H9 (cell line): ENCODE measurements at regions not wholly inside any gene's neighbourhood (a gene's known extent, or its start where the extent isn't known, plus 50 kb on each side); places are given as distances from the start of the nearest gene placed in this dataset.

Source experiments
- DNase-seq: peaks from one replicate; pipeline ENCODE4 v3.0.0-alpha.2; 2017
- H2AFZ ChIP-seq: one replicate; pipeline ENCODE4 v1.6.1; 2013; ENCODE audit warnings: mild to moderate bottlenecking, low read length, control low read depth, moderate library complexity
- H2AK5ac ChIP-seq: 2 replicates; pipeline ENCODE4 v1.6.1; 2013; ENCODE audit warnings: low read length, control low read depth, mixed read lengths; ENCODE audit not compliant: insufficient read length
- H2BK120ac ChIP-seq: one replicate; pipeline ENCODE4 v1.6.1; 2013; ENCODE audit warnings: low read depth, mild to moderate bottlenecking, low read length, control low read depth, inconsistent platforms; ENCODE audit not compliant: poor library complexity, severe bottlenecking
- H2BK12ac ChIP-seq: 2 replicates; pipeline ENCODE4 v1.6.1; 2013; ENCODE audit warnings: low read length, control low read depth, mixed read lengths, low read depth; ENCODE audit not compliant: insufficient read length
- H2BK15ac ChIP-seq: 2 replicates; pipeline ENCODE4 v1.6.1; 2013; ENCODE audit warnings: low read depth, low read length, control low read depth
- H2BK20ac ChIP-seq: one replicate; pipeline ENCODE4 v1.6.1; 2013; ENCODE audit warnings: low read depth, mild to moderate bottlenecking, low read length, control low read depth, inconsistent platforms; ENCODE audit not compliant: poor library complexity, severe bottlenecking
- H2BK5ac ChIP-seq: 2 replicates; pipeline ENCODE4 v1.6.1; 2013; ENCODE audit warnings: low read length, control low read depth, mixed read lengths; ENCODE audit not compliant: insufficient read length
- H3K14ac ChIP-seq: 2 replicates; pipeline ENCODE4 v1.6.1; 2013; ENCODE audit warnings: low read length, control low read depth; ENCODE audit not compliant: insufficient read depth
- H3K18ac ChIP-seq: 2 replicates; pipeline ENCODE4 v1.6.1; 2013; ENCODE audit warnings: low read depth, mild to moderate bottlenecking, mixed read lengths, low read length, control low read depth; ENCODE audit not compliant: insufficient read length
- H3K23ac ChIP-seq: 2 replicates; pipeline ENCODE4 v1.6.1; 2013; ENCODE audit warnings: low read length, control low read depth, mixed read lengths, low read depth; ENCODE audit not compliant: insufficient read length
- H3K23me2 ChIP-seq: 2 replicates; pipeline ENCODE4 v1.6.1; 2013; ENCODE audit warnings: low read depth, mild to moderate bottlenecking, mixed read lengths, low read length, control low read depth; ENCODE audit not compliant: insufficient read length, poor library complexity, severe bottlenecking
- H3K27ac ChIP-seq: 2 replicates; pipeline ENCODE4 v1.5.1; 2013; ENCODE audit warnings: low read length, control low read depth, mixed read lengths, low read depth; ENCODE audit not compliant: insufficient read length
- H3K27me3 ChIP-seq: 2 replicates; pipeline ENCODE4 v1.6.1; 2013; ENCODE audit warnings: low read length, control low read depth, inconsistent platforms; ENCODE audit not compliant: insufficient read depth
- H3K4ac ChIP-seq: 2 replicates; pipeline ENCODE4 v1.6.1; 2013; ENCODE audit warnings: low read depth, mild to moderate bottlenecking, control low read depth, inconsistent platforms, low read length, moderate library complexity
- H3K4me1 ChIP-seq: 2 replicates; pipeline ENCODE4 v1.6.1; 2013; ENCODE audit warnings: low read length, control low read depth, inconsistent platforms; ENCODE audit not compliant: insufficient read depth
- H3K4me2 ChIP-seq: 2 replicates; pipeline ENCODE4 v1.6.1; 2013; ENCODE audit warnings: low read length, control low read depth, mixed read lengths; ENCODE audit not compliant: insufficient read length, insufficient read depth
- H3K56ac ChIP-seq: 2 replicates; pipeline ENCODE4 v1.6.1; 2013; ENCODE audit warnings: low read depth, mild to moderate bottlenecking, mixed read lengths, low read length, control low read depth; ENCODE audit not compliant: insufficient read length
- H3K79me1 ChIP-seq: 2 replicates; pipeline ENCODE4 v1.6.1; 2013; ENCODE audit warnings: low read depth, mild to moderate bottlenecking, moderate library complexity, low read length, control low read depth, inconsistent platforms; ENCODE audit not compliant: insufficient read depth, poor library complexity, severe bottlenecking
- H3K79me2 ChIP-seq: 2 replicates; pipeline ENCODE4 v1.6.1; 2013; ENCODE audit warnings: low read length, control low read depth, inconsistent platforms; ENCODE audit not compliant: insufficient read depth
- H3K9ac ChIP-seq: 2 replicates; pipeline ENCODE4 v1.6.1; 2013; ENCODE audit warnings: low read length, control low read depth, mixed read lengths; ENCODE audit not compliant: insufficient read length; ENCODE audit errors: extremely low read depth
- H3K9me3 ChIP-seq: one replicate; pipeline ENCODE4 v1.6.1; 2013; ENCODE audit warnings: low read depth, low read length, inconsistent platforms; ENCODE audit not compliant: control insufficient read depth
- H3T11ph ChIP-seq: one replicate; pipeline ENCODE4 v1.6.1; 2013; ENCODE audit warnings: mild to moderate bottlenecking, low read length, control low read depth, inconsistent platforms
- H4K20me1 ChIP-seq: one replicate; pipeline ENCODE4 v1.6.1; 2013; ENCODE audit not compliant: control insufficient read depth, insufficient read length, insufficient read depth
- H4K5ac ChIP-seq: 2 replicates; pipeline ENCODE4 v1.6.1; 2013; ENCODE audit warnings: low read depth, mild to moderate bottlenecking, mixed read lengths, low read length, control low read depth; ENCODE audit not compliant: insufficient read length
- H4K8ac ChIP-seq: replicated peaks from 2 replicates; pipeline ENCODE4 v1.6.1; 2013; ENCODE audit warnings: low read length, control low read depth, mixed read lengths, low read depth; ENCODE audit not compliant: insufficient read length
- H4K91ac ChIP-seq: 2 replicates; pipeline ENCODE4 v1.6.1; 2013; ENCODE audit warnings: low read depth, mild to moderate bottlenecking, moderate library complexity, mixed read lengths, low read length, control low read depth; ENCODE audit not compliant: insufficient read length
- H3K27ac Mint-ChIP-seq, 3 experiments: 2 replicates in 2 of 3; 3 replicates in 1 of 3; pipeline ENCODE4 v1.8.0; 2020 to 2021; ENCODE audit warnings: mixed read lengths in 3 of 3, mild to moderate bottlenecking in 1 of 3, moderate library complexity in 1 of 3
- H3K27me3 Mint-ChIP-seq: 2 replicates; pipeline ENCODE4 v1.8.0; 2021; ENCODE audit warnings: low read depth, mild to moderate bottlenecking, moderate library complexity, mixed read lengths
- H3K36me3 Mint-ChIP-seq, 3 experiments: 2 replicates in 2 of 3; 3 replicates in 1 of 3; pipeline ENCODE4 v1.8.0; 2020 to 2021; ENCODE audit warnings: low read depth in 3 of 3, mixed read lengths in 3 of 3; ENCODE audit not compliant: insufficient read depth in 1 of 3
- H3K4me1 Mint-ChIP-seq, 2 experiments: 2 replicates each; pipeline ENCODE4 v1.8.0; 2020; ENCODE audit warnings: mixed read lengths in 2 of 2
- H3K4me3 Mint-ChIP-seq, 2 experiments: 2 replicates in 1 of 2; 3 replicates in 1 of 2; pipeline ENCODE4 v1.8.0; 2020 to 2021; ENCODE audit warnings: mild to moderate bottlenecking in 2 of 2, mixed read lengths in 2 of 2, moderate library complexity in 1 of 2
- H3K9me3 Mint-ChIP-seq, 2 experiments: 2 replicates in 1 of 2; 3 replicates in 1 of 2; pipeline ENCODE4 v1.8.0; 2020; ENCODE audit warnings: mild to moderate bottlenecking in 2 of 2, mixed read lengths in 2 of 2, moderate library complexity in 1 of 2
- CTCF ChIP-seq: fragments of 200-600 bp; sonication (generic); conservative IDR thresholded peaks from 3 replicates; pipeline ENCODE4 v1.8.0; 2021; ENCODE audit warnings: antibody characterized with exemption, mild to moderate bottlenecking
- WGBS: extraction: QIAGEN DNeasy Blood & Tissue Kit; methylation state at CpG from one replicate; pipeline ENCODE4 v1.1.7; 2013; ENCODE audit warnings: missing lambda C conversion rate, low lambda C conversion rate, mixed read lengths; ENCODE audit not compliant: insufficient read length; ENCODE audit errors: extremely low coverage; 5-methylcytosine and 5-hydroxymethylcytosine counted together

- Histone ChIP-seq H3K56ac (no peak overlapping the region), H3T11ph (no peak overlapping the region), H2AFZ (no peak overlapping the region), H4K20me1 (no peaks in the 10 kb centered on the region), H3K23ac (no peak overlapping the region), H2AK5ac (no peak overlapping the region), H2BK120ac (no peak overlapping the region), H3K9me3 (no peaks in the 10 kb centered on the region), H4K8ac (no peak overlapping the region), H2BK5ac (no peak overlapping the region), H4K5ac (no peak overlapping the region), H2BK15ac (no peak overlapping the region), H2BK12ac (no peak overlapping the region), H3K4me1 (no peaks in the 10 kb centered on the region), H3K18ac (no peak overlapping the region), H4K91ac (no peak overlapping the region), H3K79me2 (no peaks in the 10 kb centered on the region), H3K4ac (no peak overlapping the region), H2BK20ac (no peak overlapping the region), H3K79me1 (no peaks in the 10 kb centered on the region), H3K27me3 (no peaks in the 10 kb centered on the region), H3K27ac (no peak overlapping the region), H3K4me2 (no peak overlapping the region), H3K23me2 (no peaks in the 10 kb centered on the region), H3K14ac (no peak overlapping the region), H3K9ac (no peak overlapping the region)
- no CpG with 5 or more reads among the region's 7 CpGs for WGBS
- Mint-ChIP-seq H3K27me3 (no peaks in the 10 kb centered on the region), H3K27ac (no peak overlapping the region), H3K9me3 (no peaks in the 10 kb centered on the region; a peak in 1 of 5 replicates), H3K36me3 (no peaks in the 10 kb centered on the region; a peak in 1 of 7 replicates), H3K4me1 (peaks cover 12 to 13% of the 10 kb centered on the region in 2 experiments; a peak in 3 of 4 replicates), H3K4me3 (no peak overlapping the region)
- no peak for TF ChIP-seq CTCF
- no peak for DNase-seq
Measured at GRCh38 chr21:31802331-31802730, 70.4 kb upstream of the SCAF4 start.
